HG03354 (cell line): ENCODE measurements at regions not wholly inside any gene's neighbourhood (a gene's known extent, or its start where the extent isn't known, plus 50 kb on each side); places are given as distances from the start of the nearest gene placed in this dataset.

ENCODE experiments used
- ATAC-seq: cut with Tn5 transposase; IDR thresholded peaks from one replicate; pipeline ENCODE4 v1.9.1; 2021; ENCODE audit warnings: mild to moderate bottlenecking; ENCODE audit not compliant: unreplicated experiment, poor library complexity, severe bottlenecking

DNA sequence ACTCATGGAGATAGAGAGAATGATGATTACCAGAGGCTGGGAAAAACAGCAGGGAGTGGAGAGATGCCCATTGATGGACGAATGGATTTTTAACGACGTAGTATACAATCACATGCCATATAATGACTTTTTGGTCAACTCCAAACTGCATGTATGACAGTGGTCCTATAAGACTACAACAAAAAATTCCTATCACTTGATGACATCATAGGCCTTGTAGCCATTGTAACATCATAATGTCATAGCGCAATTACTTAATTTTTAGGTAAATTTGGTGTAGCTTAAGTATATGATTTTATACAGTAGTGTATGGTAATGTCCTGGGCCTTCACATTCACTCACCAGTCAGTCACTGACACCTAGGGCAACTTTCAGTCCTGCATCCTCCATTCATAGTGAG lies 264.3 kb downstream of the RAP2B start:
- no peak for ATAC-seq

DNA sequence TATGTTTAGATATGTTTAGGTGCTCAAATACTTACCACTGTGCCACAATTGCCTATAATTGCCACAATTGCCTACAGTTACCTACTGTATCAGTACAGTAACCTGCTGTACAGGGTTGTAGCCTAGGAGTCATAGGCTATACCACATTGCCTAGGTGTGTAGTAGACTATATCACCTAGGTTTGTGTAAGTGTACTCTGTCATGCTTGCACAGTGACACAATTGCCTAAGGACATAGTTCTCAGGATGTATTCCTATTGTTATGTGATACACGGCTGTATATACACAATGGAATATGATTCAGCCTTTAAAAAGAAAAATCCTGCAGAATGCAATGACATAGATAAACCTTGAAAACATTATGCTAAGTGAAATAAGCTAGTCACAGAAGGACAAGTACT lies 264.8 kb downstream of the RAP2B start:
- no peak for ATAC-seq

DNA sequence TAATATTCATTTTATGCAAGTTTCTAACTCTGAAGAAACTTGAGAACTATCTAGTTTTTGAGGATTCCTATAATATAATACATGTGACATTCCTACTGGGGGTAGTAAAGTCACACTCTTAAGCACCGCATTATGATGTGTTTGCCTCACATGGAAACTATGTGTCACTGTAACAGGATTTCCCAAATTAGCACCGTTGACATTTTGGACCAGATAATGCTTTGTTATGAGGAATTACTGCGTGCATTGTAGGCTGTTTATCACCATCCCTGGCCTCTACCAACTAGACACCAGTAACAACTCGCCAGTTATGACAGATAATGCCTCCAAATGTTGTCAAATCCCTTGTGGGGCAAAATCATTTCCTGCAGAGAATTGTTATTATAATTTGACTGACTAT lies 267.8 kb downstream of the RAP2B start:
- ATAC-seq, result no peak

DNA sequence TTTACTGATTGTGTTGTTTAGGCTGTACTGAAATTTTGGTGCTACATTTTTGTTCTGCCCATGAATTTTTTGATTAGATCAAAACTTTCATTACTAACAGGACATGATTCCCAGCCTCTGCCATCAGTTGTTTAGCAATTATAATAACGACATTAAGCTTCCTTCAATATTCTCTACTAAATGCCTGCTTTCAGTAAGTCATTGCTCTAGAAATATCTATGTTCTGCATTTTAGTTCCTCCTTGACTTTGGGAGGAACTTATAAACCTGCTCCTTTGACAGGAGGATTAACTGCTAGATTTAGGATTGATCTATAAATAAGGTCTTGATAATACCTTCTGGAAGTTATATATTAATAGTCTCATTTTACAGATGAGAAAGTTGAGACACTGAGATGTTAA lies 269.1 kb downstream of the RAP2B start:
- no peak for ATAC-seq

DNA sequence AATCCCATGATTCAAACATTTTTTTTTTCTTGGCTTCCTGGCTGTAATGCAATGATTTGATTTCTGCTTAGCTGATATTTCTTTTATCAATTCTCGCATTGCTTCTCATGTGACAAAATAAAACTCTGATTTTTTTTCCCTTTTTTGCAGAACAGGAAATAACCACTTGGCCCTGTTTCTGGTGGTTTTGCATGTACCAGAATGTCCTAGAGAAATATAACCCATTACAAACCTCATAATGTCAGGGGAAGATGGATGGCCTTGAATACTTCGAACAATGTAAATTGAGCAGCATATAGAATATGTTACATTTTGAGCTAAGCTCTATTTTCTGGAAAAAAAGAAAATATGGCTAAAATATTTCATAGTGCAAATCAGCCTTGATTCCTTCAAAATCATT lies 275.6 kb downstream of the RAP2B start:
- ATAC-seq, result no peak

DNA sequence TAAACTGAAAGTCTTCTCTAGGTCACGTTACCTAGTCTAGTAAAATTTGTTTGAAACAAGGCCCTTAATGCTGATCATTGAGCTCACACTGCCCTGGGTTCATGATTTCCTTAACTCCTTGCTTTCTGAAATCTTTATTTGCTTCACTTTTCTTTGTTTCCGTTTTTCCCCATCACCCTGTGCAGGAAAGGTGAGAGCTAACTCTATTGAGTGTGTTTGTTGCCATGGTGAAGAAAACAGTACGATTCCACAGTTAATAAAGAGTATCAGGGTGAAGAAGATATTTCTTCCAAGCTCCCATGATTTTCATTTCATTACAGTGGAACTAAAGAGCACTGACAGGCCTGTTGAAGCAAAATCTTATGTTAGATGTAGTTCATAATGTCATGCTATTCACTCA lies 276.2 kb downstream of the RAP2B start:
- no peak for ATAC-seq

DNA sequence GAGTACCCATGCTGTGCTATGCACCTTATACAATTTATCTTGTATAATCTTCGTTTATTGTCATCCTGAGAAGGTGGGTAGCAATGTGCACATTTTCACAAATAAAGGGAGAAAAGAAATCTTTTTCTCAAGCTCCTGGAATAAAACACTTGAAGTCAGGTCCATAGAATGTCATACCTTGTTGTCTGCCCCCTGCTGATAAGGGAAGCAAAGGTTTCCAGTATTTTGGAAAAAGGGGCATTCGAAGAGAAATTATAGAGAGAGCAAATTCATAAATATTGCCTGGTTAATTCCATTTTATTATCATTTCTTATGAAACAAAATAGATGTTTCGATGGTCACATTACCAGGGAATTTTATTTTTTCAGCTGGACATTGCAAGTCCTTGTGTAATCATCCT lies 277.8 kb downstream of the RAP2B start:
- ATAC-seq, result no peak

DNA sequence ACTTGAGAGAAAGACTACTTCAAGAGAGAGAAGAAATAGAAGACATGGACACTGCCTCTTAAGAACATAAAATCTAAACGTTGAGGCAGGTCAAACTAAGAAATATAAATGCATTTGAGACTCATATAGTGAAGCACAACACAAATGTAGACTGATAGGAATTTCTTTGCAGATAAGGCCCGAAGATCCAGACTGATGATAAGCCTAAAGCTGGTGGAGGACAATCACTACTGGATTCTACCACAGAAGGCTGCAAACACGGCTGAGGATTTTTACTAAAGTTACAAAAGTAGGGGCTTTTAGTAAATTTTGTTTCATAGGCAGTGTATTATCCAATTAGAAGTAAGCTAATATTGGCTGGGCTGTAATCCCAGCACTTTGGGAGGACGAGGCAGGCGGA lies 278.3 kb downstream of the RAP2B start:
- no peak for ATAC-seq

DNA sequence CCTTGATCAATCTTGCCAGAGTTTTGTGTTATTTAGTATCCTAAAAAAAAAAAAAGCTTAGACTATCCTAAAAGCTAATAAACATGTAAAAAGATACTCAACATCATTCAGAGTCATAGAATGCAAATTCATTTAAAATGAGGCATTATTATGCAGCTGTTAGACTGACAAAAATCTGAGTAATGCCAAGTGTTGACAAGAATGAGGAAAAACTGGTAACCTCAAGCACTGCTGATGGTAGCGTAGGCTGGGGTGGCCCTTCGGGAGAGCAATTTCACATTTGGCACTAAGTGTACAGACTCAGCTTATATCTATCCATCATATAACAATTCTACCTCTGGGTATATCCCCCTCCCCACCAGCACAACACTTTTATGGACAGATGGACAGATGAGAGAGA lies 280.4 kb downstream of the RAP2B start:
- ATAC-seq, result no peak

DNA sequence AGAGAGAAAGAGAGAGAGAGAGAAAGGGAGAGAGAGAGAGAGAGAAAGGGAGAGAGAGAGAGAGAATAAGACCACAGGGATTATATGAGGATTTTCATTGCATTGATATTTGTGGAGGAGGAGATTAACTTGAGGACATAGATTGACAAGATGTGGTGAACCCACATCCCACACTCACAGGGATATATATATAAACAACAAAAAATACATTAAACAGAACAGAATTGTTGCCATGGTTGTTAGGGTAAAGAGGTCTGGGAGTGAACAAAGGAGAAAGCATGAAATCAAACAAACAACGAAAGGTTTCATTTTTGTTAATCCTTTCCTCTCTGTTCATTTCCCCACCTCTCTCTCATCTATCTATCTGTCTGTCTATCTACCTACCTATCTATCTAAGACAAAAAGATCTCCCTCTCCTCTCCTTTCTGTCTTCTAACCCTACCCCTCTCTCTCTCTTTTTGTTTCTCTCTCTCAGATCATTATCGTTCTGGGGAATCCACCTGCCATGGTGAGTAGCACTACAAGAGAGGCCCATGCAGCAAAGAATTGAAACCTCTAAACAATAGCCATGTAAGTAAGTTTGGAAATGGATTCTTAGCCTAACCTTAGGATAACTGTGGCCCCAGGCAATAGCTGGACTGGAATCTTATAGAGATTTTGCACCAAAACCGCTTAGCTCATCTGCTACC lies 280.9 kb downstream of the RAP2B start:
- ATAC-seq, result no peak

DNA sequence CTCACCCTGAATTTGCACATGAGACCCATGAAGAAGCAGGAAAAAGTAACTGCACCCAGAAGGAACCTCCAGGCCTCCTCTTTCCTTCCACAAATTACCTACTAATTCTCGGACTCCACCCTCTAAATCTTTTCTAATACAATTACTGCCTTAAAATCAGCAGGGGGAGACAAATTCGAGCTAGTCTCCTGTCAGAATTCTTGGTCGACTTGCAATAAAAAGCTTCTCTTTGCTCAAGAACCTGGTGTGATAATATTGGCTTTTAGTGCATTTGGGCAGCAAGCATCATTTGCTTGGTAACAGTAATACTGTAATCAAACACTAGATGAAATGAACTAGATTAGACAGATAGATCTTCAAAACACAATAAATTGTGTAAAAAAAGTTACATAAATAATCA lies 281.9 kb downstream of the RAP2B start:
- ATAC-seq, result no peak

DNA sequence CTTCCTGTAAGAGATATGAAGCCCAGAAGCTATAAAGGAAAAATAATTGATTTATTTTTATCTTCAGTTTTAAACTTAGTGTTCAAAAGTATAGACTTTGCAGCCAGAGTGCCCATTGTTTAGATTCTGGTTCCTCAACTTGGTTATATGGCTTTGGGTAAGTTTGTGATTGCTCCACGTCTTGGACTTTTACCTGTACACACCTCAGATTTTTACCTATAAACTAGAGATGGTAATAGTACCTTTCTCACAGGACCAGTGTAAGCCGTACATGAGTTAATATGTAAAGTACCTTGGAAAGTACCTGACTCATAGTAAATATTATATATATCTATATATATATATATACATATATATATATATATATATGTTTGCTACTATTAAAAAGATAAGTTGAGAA lies 283.8 kb downstream of the RAP2B start:
- no peak for ATAC-seq

DNA sequence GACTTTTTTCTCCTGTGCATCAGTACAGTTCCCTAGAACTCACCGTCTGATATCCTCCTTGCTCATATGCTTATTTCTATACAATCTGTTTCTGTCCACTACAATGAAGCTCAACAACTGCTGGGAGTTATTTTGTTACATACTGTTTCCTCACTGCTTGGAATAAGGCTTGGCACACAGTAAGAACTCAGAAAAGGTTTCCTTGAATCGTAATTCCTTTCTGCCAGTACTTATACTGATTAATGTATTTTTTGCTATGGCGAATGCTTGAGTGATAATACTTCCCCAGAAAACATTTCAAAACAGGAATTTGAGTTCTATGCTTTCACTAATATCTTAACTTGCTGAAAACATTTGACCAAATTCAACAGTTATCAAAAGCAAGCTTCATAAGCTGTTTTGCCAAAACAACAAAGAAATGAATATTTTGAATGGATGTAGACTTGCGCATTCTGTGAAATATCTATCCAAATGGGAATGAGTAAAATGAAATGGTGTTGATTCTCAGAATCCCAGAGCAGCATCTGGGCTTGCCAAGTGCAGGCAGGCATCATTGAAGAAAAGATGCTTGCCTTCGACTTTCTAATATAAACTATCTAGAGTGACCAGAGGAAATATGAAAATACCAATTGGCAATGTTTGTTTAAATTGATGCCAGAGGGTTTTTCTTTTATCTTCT lies 286.3 kb downstream of the RAP2B start:
- ATAC-seq, result no peak

DNA sequence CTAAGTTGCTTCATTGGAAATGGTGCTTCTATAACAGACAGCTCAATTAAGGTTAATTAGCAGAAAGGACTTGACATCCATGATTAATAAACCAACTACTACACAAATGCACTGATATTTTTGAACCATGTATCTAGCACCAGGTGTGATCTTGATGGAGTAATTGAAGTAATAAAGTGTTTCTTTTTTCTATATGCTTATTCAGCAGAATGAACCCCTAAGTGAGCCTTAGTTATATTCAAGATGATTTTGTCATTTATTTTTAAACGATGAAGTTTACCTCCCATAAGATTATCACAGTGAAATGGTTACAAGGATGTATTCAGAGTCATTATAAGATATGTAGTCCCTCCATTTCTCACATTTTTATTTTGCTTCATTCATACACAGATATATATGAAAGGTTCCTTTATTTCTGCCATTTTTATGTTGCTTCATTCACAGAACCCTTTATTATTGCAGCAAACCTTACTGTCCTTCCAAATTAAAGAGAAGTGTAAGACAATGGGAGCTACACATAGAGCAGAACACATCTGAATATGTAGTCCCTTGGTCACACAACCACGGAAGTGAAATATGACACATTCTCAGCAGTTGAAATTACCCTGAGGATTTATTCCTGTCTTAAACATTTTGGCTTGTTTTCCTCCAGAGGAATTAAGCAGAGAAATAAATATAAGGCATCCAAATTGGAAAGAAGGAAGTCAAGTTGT lies 295.0 kb downstream of the RAP2B start:
- no peak for ATAC-seq

DNA sequence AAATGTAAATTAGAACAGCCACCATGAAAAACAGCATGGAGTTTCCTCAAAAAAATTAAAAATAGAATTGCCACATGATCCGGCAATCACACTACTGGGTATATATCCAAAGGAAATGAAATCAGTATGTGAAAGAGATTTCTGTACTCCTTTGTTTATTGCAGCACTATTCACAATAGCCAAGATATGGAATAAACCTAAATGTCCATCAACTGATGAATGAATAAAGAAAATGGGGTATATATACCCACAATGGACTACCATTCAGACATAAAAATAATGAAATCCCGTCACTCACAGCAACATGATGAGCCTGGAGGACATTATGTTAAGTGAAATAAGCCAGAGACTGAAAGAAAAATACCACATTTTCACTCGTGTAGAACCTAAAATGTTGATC lies 296.9 kb downstream of the RAP2B start:
- ATAC-seq, result no peak

DNA sequence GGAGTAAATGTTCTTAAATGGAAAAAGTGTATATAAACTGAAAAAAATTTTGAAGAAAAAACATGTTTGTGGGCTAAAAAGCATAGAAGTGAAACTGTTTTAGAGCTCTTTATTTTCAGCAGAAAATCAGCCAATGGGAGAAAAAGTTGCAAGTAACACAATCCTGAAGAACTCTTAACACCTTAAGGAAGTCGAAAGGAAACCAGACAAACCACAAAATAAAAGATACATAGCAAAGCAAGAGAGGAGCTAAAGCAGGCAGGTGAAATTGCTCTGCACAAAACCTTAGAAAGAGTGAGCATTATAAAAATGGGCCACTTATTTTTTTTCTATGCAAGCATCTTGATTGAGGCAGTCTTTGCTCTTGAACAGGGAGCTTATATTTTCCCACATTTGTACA lies 300.5 kb downstream of the RAP2B start:
- ATAC-seq, result no peak

DNA sequence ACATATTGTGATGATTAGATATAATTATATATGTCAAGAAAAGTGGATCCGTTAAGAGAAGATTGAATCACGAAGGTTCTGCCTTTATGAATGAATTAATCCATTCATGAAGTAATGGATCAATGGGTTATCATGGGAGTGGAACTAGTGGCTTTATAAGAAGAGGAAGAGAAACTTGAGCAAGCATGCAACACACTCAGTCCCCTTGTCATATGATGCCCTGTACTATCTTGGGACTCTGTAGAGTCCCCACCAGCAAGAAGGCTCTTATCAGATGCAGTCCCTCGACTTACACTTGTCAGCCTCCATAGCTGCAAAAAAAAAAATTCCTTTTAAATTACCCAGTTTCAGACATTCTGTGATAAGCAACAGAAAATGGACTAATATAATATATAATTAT lies 301.9 kb downstream of the RAP2B start:
- peak; percentile 78 for ATAC-seq

DNA sequence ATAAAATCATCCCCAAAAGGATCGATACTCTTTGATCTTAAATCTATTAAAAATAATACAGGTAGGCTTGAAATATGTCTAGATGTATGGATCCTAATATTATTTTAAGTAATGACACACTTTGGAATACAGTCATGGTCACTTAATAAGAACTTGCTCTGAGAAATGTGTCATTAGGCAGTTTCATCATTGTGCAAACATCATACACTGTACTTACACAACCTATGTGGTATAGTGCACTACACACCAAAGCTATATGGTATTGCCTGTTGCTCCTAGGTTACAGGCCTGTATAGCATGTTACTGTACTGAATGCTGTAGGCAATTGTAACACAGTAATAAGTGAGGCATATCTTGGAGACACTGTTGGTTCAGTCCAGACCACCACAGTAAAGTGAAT lies 307.1 kb downstream of the RAP2B start:
- ATAC-seq, result no peak

DNA sequence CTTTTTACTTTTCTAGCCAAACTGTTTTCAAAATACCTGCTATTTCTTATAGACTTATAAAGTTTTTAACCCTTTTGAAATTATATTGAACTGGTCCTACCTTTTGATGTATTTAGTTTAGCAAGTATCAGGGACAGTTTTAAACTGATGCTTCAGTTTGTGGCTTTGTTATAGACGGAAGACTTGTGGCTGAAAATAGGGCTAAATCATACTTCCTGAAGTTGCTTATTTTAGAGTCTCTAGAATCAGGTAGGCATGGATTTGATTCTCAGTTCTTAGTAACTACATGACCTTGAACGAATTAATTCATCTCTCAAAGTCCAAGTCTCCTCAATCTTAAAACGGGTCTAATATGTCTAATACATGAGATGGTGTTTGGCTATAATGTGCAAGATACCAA lies 322.8 kb downstream of the RAP2B start:
- no peak for ATAC-seq

DNA sequence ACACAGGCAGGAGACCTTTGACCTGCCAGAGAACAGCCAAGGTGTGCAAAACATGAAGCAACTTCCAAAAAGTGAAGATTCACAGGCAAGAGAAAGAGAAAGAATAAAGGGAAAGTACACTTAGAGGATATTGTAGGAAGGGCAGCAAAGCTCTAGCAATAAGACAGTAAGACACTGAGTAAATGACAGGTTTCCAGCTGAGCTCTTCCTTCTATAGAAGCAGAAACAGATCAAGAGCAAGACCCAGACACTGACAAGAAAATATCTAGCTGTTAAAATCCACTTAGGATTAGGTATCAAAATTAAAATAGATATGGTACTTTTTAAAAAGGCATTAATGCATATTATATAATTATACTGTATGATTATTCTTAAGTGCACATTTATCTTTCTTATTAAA lies 333.4 kb downstream of the RAP2B start:
- ATAC-seq, result no peak

DNA sequence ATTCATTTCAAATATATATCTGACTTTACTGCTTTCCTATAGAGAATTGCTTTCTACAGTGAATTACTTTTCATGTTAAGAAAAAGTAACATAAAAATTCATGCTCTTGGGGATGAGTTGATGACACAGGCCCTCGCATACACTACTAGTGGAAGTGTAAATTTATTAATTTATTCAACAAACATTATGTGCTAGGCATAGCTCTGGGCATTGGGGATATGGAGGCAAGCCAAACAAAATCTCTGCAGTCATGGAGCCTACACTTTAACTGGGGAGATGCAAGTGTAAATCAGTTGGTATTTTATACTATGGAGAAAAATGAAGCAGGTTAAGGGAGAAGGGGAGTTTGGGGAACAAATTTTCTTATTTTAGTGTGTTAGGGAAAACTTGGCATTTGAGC lies 340.7 kb downstream of the RAP2B start:
- no peak for ATAC-seq
